ENCODE measurements at regions not wholly inside any gene's neighbourhood (a gene's known extent, or its start where the extent isn't known, plus 50 kb on each side); places are given as distances from the start of the nearest gene placed in this dataset.

GRCh38 chr15:25624504-25625177 is 185.8 kb upstream of the UBE3A start:
- Histone ChIP-seq H3K4me3 (no peak overlapping the region), H3K36me3 (no peaks in the 10 kb centered on the region), H3K9me3 (no peaks in the 10 kb centered on the region), H3K27ac (no peak overlapping the region), H3K4me1 (no peaks in the 10 kb centered on the region), H3K27me3 (no peaks in the 10 kb centered on the region)
- TF ChIP-seq POLR2AphosphoS5 (IDR thresholded peaks at IDR 0.05; ENCODE audit: insufficient read depth in 1 of 2, low read depth in 1 of 2), result no peak
- DNase-seq (ENCODE audit: extremely low spot score in 2 of 2), result no peak
- intact Hi-C loops (cut with DNase I), result no loop called here

GRCh38 chr15:25623708-25624107 is 184.9 kb upstream of the UBE3A start:
- H3K27ac ChIP-seq, result no peak overlapping the region
- no peak overlapping the region for H3K4me3 ChIP-seq
- TF ChIP-seq POLR2AphosphoS5 (IDR thresholded peaks at IDR 0.05; ENCODE audit: insufficient read depth in 1 of 2, low read depth in 1 of 2) (no peak), CTCF (IDR thresholded peaks at IDR 0.05) (no peak), POLR2A (IDR thresholded peaks at IDR 0.05) (no peak)
- H3K9me3 ChIP-seq, result no peaks in the 10 kb centered on the region
- H3K4me1 ChIP-seq, result no peaks in the 10 kb centered on the region
- DNase-seq (ENCODE audit: extremely low spot score in 2 of 2), result no peak
- no peaks in the 10 kb centered on the region for H3K36me3 ChIP-seq
- H3K27me3 ChIP-seq, result no peaks in the 10 kb centered on the region
- intact Hi-C loops (cut with DNase I), result no loop called here

GRCh38 chr15:25620466-25620865 is 181.6 kb upstream of the UBE3A start:
- no peak for DNase-seq (ENCODE audit: extremely low spot score in 2 of 2)
- Histone ChIP-seq H3K27me3 (no peaks in the 10 kb centered on the region), H3K9me3 (no peaks in the 10 kb centered on the region), H3K4me1 (no peaks in the 10 kb centered on the region), H3K36me3 (no peaks in the 10 kb centered on the region), H3K27ac (no peak overlapping the region), H3K4me3 (no peak overlapping the region)
- TF ChIP-seq POLR2AphosphoS5 (IDR thresholded peaks at IDR 0.05; ENCODE audit: insufficient read depth in 1 of 2, low read depth in 1 of 2) (no peak), POLR2A (IDR thresholded peaks at IDR 0.05) (no peak), CTCF (IDR thresholded peaks at IDR 0.05) (no peak)
- intact Hi-C loops (cut with DNase I), result no loop called here

GRCh38 chr15:25619761-25620160 is 180.9 kb upstream of the UBE3A start:
- Histone ChIP-seq H3K27ac (no peak overlapping the region), H3K4me1 (no peaks in the 10 kb centered on the region), H3K36me3 (no peaks in the 10 kb centered on the region), H3K4me3 (no peak overlapping the region), H3K9me3 (no peaks in the 10 kb centered on the region), H3K27me3 (no peaks in the 10 kb centered on the region)
- no peak for DNase-seq (ENCODE audit: extremely low spot score in 2 of 2)
- TF ChIP-seq CTCF (IDR thresholded peaks at IDR 0.05) (no peak), POLR2A (IDR thresholded peaks at IDR 0.05) (no peak), POLR2AphosphoS5 (IDR thresholded peaks at IDR 0.05; ENCODE audit: insufficient read depth in 1 of 2, low read depth in 1 of 2) (no peak)
- intact Hi-C loops (cut with DNase I), result loop anchor here (5.0 kb wide), 1 partner anchor 1297 kb away; no protein-coding TSS in a partner anchor

GRCh38 chr15:25619076-25619475 is 180.3 kb upstream of the UBE3A start:
- Histone ChIP-seq H3K4me3 (no peak overlapping the region), H3K36me3 (no peaks in the 10 kb centered on the region), H3K27me3 (no peaks in the 10 kb centered on the region), H3K9me3 (no peaks in the 10 kb centered on the region), H3K27ac (no peak overlapping the region), H3K4me1 (no peaks in the 10 kb centered on the region)
- DNase-seq (ENCODE audit: extremely low spot score in 2 of 2), result no peak
- intact Hi-C loops (cut with DNase I), result loop anchor here (5.0 kb wide), 1 partner anchor 1297 kb away; no protein-coding TSS in a partner anchor
- TF ChIP-seq CTCF (IDR thresholded peaks at IDR 0.05) (no peak), POLR2A (IDR thresholded peaks at IDR 0.05) (no peak), POLR2AphosphoS5 (IDR thresholded peaks at IDR 0.05; ENCODE audit: insufficient read depth in 1 of 2, low read depth in 1 of 2) (no peak)
